ENCODE measurements at regions not wholly inside any gene's neighbourhood (a gene's known extent, or its start where the extent isn't known, plus 50 kb on each side); places are given as distances from the start of the nearest gene placed in this dataset.

DNA sequence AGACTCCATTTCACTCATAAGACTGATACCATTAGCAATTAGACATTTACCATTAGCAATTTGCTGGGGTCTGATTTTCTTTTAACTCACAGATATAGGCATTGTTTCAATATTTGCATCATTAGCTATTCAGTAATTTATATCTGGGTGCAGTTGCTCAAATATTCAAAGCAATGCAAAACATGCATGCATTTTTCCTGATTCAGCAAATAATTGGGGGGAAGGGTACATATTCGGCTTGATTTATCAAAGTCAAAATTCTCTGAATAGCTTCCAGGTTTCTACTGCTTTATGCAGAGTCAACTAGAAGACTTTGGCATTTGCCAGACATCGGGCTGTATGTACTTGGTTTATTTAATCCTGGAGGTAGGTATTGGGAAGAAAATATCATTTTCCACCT lies 315.6 kb upstream of the NR2F2 start:
- no peak for TF ChIP-seq ZNF274 (IDR thresholded peaks at IDR 0.05; ENCODE audit: low read depth, low read length)
- TF ChIP-seq SUZ12 (IDR thresholded peaks at IDR 0.05; ENCODE audit: extremely low read depth, insufficient read depth, insufficient read length), result no peak
